Loucy (cell line): ENCODE measurements at regions not wholly inside any gene's neighbourhood (a gene's known extent, or its start where the extent isn't known, plus 50 kb on each side); places are given as distances from the start of the nearest gene placed in this dataset.

Experiments
- EZH2phosphoT487 ChIP-seq: fragments of 200-600 bp; IDR thresholded peaks from 2 replicates; pipeline ENCODE4 v1.6.1; 2018; ENCODE audit warnings: antibody characterized with exemption, mild to moderate bottlenecking, moderate library complexity, borderline replicate concordance
- TF ChIP-seq, protein P1 (sequence below): fragments of 200-600 bp; sonication (generic); conservative IDR thresholded peaks from 2 replicates; pipeline ENCODE4 v1.5.1; 2014; ENCODE audit warnings: mild to moderate bottlenecking, antibody characterized with exemption, low read length

DNA sequence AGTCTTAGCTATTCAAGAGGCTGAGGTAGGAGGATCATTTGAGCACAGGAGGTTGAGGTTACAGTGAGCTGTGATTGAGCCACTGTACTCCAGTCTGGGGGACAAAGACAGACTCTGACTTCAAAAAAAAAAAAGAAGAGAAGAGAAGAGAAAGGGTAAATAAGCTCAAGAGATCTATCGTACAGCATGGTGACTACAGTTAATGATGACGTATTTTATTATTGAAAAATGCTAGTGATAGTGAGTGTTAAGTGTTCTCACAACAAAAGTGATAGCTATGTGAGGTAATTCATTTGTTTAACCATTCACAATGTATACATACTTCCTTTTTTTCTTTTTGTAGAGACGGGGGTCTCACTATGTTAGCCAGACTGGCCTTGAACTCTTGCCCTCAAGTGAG lies 121.5 kb upstream of the RPL34 start:
- TF ChIP-seq, protein P1, sequence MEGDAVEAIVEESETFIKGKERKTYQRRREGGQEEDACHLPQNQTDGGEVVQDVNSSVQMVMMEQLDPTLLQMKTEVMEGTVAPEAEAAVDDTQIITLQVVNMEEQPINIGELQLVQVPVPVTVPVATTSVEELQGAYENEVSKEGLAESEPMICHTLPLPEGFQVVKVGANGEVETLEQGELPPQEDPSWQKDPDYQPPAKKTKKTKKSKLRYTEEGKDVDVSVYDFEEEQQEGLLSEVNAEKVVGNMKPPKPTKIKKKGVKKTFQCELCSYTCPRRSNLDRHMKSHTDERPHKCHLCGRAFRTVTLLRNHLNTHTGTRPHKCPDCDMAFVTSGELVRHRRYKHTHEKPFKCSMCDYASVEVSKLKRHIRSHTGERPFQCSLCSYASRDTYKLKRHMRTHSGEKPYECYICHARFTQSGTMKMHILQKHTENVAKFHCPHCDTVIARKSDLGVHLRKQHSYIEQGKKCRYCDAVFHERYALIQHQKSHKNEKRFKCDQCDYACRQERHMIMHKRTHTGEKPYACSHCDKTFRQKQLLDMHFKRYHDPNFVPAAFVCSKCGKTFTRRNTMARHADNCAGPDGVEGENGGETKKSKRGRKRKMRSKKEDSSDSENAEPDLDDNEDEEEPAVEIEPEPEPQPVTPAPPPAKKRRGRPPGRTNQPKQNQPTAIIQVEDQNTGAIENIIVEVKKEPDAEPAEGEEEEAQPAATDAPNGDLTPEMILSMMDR, result no peak
- TF ChIP-seq EZH2phosphoT487, result no peak
